Activated B cell treated with CpG ODN at 0.5 μM for 24 hours (primary cell): ENCODE measurements at regions not wholly inside any gene's neighbourhood (a gene's known extent, or its start where the extent isn't known, plus 50 kb on each side); places are given as distances from the start of the nearest gene placed in this dataset.

Experiments
- ATAC-seq: fragments of 200-7000 bp; cut with Tn5 transposase; one replicate; pipeline ENCODE4 v1.10.0; 2021; ENCODE audit warnings: low read depth, mild to moderate bottlenecking, moderate library complexity
- CTCF ChIA-PET: fragments of 350-600 bp; sonication (Branson Sonifier 250); formaldehyde crosslinking; loops from one replicate; lab custom pipeline; 2021; ENCODE audit warnings: antibody characterized with exemption; lab: Charles Lee
- POLR2A ChIA-PET: fragments of 350-600 bp; sonication (Branson Sonifier 250); formaldehyde crosslinking; loops from one replicate; lab custom pipeline; 2021; ENCODE audit warnings: antibody characterized with exemption; lab: Charles Lee
- DNase-seq: peaks from one replicate; pipeline ENCODE4 v3.0.0; 2022
- H3K27ac Mint-ChIP-seq: one replicate; pipeline ENCODE4 v1.8.0; 2020; ENCODE audit warnings: mixed read lengths
- H3K27me3 Mint-ChIP-seq: one replicate; pipeline ENCODE4 v1.8.0; 2021; ENCODE audit warnings: mixed read lengths
- H3K36me3 Mint-ChIP-seq: one replicate; pipeline ENCODE4 v1.8.0; 2021; ENCODE audit warnings: low read depth, mixed read lengths
- H3K4me1 Mint-ChIP-seq: one replicate; pipeline ENCODE4 v1.8.0; 2021; ENCODE audit warnings: mixed read lengths
- H3K4me3 Mint-ChIP-seq: one replicate; pipeline ENCODE4 v1.8.0; 2020; ENCODE audit warnings: mild to moderate bottlenecking, mixed read lengths
- H3K9me3 Mint-ChIP-seq: one replicate; pipeline ENCODE4 v1.8.0; 2020; ENCODE audit warnings: mixed read lengths
- CTCF ChIP-seq: fragments of 200-600 bp; IDR thresholded peaks from one replicate; pipeline ENCODE4 v1.8.0; 2022; ENCODE audit warnings: antibody characterized with exemption, mild to moderate bottlenecking
- intact Hi-C: fragments of 100-400 bp; cut with micrococcal nuclease; formaldehyde crosslinking; loops from one replicate; pipeline ENCODE4 v1.15.1; 2024

GRCh38 chr3:113065336-113065735, 74.6 kb downstream of the GTPBP8 start:
- Mint-ChIP-seq H3K27me3 (no peaks in the 10 kb centered on the region), H3K9me3 (peaks cover 12% of the 10 kb centered on the region), H3K27ac (no peak overlapping the region), H3K4me1 (no peaks in the 10 kb centered on the region), H3K4me3 (no peak overlapping the region), H3K36me3 (peaks cover 58% of the 10 kb centered on the region)
- CTCF ChIA-PET: interaction anchor here (1.6 kb wide), 1 partner anchor 223 kb away, joined by 7 read pairs; no protein-coding TSS in a partner anchor
- no peak for DNase-seq
- intact Hi-C loops: no loop called here
- TF ChIP-seq CTCF: no peak
- POLR2A ChIA-PET: no interaction called here
- ATAC-seq: no peak

- H3K27ac Mint-ChIP-seq: no peak overlapping the region
- intact Hi-C loops: no loop called here
- no peaks in the 10 kb centered on the region for H3K27me3 Mint-ChIP-seq
- ChIA-PET POLR2A (no interaction called here), CTCF (interaction anchor here (1.1 to 1.6 kb wide), 2 partner anchors 219 to 428 kb away, joined by 3 read pairs; no protein-coding TSS in a partner anchor)
- H3K4me1 Mint-ChIP-seq: no peaks in the 10 kb centered on the region
- peaks cover 12% of the 10 kb centered on the region for H3K9me3 Mint-ChIP-seq
- ATAC-seq (no peak), DNase-seq (no peak)
- TF ChIP-seq CTCF: no peak
- H3K4me3 Mint-ChIP-seq: no peak overlapping the region
- H3K36me3 Mint-ChIP-seq: peaks cover 30% of the 10 kb centered on the region
Observed at GRCh38 chr3:113070072-113070640, 79.4 kb downstream of the GTPBP8 start.

- H3K4me1 Mint-ChIP-seq: no peaks in the 10 kb centered on the region
- intact Hi-C loops: no loop called here
- DNase-seq: no peak
- ChIA-PET POLR2A (no interaction called here), CTCF (interaction anchor here (1.1 to 1.6 kb wide), 2 partner anchors 218 to 428 kb away, joined by 3 read pairs; no protein-coding TSS in a partner anchor)
- H3K9me3 Mint-ChIP-seq: peaks cover 12% of the 10 kb centered on the region
- no peaks in the 10 kb centered on the region for H3K27me3 Mint-ChIP-seq
- no peak for ATAC-seq
- TF ChIP-seq CTCF: no peak
- H3K27ac Mint-ChIP-seq: no peak overlapping the region
- H3K4me3 Mint-ChIP-seq: no peak overlapping the region
- H3K36me3 Mint-ChIP-seq: peaks cover 27% of the 10 kb centered on the region
Observed at GRCh38 chr3:113070681-113071113, 79.9 kb downstream of the GTPBP8 start.

GRCh38 chr3:113075588-113075987, 84.8 kb downstream of the GTPBP8 start:
- Mint-ChIP-seq H3K9me3 (no peaks in the 10 kb centered on the region), H3K4me1 (peaks cover 9% of the 10 kb centered on the region), H3K4me3 (no peak overlapping the region), H3K27ac (no peak overlapping the region), H3K27me3 (no peaks in the 10 kb centered on the region), H3K36me3 (peaks cover 4% of the 10 kb centered on the region)
- intact Hi-C loops: no loop called here
- POLR2A ChIA-PET: no interaction called here
- ATAC-seq: no peak
- no peak for DNase-seq
- CTCF ChIA-PET: no interaction called here
- TF ChIP-seq CTCF: no peak

- intact Hi-C loops: no loop called here
- no peaks in the 10 kb centered on the region for H3K36me3 Mint-ChIP-seq
- peaks cover 9% of the 10 kb centered on the region for H3K4me1 Mint-ChIP-seq
- no peaks in the 10 kb centered on the region for H3K9me3 Mint-ChIP-seq
- ATAC-seq (no peak), DNase-seq (no peak)
- no peaks in the 10 kb centered on the region for H3K27me3 Mint-ChIP-seq
- peak overlapping the region; percentile 29 for H3K4me3 Mint-ChIP-seq
- TF ChIP-seq CTCF: no peak
- POLR2A ChIA-PET: interaction anchor here (0.7 kb wide), 1 partner anchor 34 kb away, joined by 4 read pairs; no protein-coding TSS in a partner anchor
- CTCF ChIA-PET: no interaction called here
- no peak overlapping the region for H3K27ac Mint-ChIP-seq
Observed at GRCh38 chr3:113079218-113079961, 88.6 kb downstream of the GTPBP8 start.
